GM21529 (cell line): ENCODE measurements at regions not wholly inside any gene's neighbourhood (a gene's known extent, or its start where the extent isn't known, plus 50 kb on each side); places are given as distances from the start of the nearest gene placed in this dataset.

Experiments used
- ATAC-seq: cut with Tn5 transposase; IDR thresholded peaks from one replicate; pipeline ENCODE4 v1.9.1; 2021; ENCODE audit not compliant: unreplicated experiment

- ATAC-seq: no peak
These were observed 222.6 kb downstream of the NUAK1 start for GRCh38 chr12:105915997-105916759.

- no peak for ATAC-seq
These were observed 222.1 kb downstream of the NUAK1 start for GRCh38 chr12:105916760-105917039.

GRCh38 chr12:105920161-105920684 is 218.5 kb downstream of the NUAK1 start:
- ATAC-seq: no peak

DNA sequence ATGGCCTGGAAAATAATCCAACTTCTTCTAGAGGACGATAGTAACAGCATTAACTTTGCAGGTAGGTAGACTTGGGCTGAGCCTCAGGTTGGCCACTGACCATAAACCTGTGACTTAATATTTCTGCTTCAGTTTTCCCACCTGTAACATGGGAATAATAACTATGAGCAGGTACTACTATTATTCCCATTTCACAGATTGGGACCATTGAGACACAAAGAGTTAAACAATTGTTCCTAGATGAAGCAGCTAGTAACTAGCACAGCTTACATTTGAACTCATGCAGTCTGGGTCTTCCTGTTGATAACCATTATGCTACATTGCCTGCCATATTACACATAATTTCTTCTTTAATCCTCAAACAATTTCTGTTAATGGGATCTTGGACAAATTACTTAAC is 217.7 kb downstream of the NUAK1 start:
- no peak for ATAC-seq

DNA sequence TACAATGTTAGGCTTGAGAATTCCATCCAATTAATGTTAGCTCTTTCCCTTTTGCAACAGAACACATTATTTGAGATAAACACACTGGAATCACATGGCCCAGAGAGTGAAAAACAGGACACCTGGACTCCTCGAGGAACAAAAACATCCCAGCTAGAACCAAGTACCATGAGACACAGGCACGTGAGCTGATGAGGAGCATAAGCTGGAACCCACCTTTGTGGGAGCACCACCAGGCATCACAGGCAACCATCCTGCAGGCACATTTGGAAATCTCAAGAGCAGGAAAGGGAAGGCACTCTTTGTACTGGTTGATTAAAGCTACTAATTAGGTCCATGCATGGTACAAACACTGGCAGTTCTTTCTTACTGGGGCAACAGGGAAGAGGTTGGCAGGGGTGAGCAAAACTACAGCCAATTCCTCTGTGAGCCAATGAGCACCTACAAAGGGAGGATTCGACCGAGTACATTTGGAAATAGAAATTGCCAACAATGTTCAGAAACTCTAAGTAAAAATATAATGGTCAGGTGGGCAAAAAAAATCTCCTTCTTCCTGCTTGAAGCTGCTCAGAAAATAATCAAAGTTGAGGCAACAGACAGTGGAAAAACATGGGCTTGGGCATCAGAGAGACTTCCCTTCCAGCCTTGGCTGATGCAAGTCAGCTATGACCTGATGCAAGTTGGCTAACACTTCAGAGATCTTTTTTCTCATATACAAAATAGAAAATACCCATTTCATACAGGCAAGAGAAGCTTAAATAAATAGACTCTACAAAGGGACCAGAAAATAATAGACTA is 216.7 kb downstream of the NUAK1 start:
- ATAC-seq: no peak

GRCh38 chr12:105922670-105923102 is 216.1 kb downstream of the NUAK1 start:
- ATAC-seq: no peak

GRCh38 chr12:105924526-105925208 is 214.1 kb downstream of the NUAK1 start:
- ATAC-seq: no peak

- ATAC-seq: no peak
These were observed 211.2 kb downstream of the NUAK1 start for GRCh38 chr12:105927564-105927963.

DNA sequence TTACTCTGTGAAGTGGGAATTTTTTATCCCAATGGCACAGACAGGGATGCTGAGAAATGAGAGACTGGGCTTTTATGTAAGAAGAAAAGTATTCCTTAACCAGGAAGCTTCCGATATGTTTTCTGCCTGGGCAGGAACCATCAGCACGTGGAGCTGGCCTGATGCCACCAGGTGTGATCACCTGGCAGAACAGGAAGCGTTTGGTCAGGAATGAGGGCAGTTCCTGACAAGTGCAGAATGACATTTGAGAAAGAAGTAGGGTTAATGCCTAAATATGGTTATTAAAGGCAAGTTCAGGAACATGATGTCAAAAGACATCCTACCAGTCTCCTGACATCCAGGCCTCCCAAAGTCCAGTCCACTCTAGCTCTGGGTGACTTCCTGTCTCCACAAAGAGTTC is 210.3 kb downstream of the NUAK1 start:
- ATAC-seq: no peak

- no peak for ATAC-seq
These were observed 209.6 kb downstream of the NUAK1 start for GRCh38 chr12:105929192-105929591.

DNA sequence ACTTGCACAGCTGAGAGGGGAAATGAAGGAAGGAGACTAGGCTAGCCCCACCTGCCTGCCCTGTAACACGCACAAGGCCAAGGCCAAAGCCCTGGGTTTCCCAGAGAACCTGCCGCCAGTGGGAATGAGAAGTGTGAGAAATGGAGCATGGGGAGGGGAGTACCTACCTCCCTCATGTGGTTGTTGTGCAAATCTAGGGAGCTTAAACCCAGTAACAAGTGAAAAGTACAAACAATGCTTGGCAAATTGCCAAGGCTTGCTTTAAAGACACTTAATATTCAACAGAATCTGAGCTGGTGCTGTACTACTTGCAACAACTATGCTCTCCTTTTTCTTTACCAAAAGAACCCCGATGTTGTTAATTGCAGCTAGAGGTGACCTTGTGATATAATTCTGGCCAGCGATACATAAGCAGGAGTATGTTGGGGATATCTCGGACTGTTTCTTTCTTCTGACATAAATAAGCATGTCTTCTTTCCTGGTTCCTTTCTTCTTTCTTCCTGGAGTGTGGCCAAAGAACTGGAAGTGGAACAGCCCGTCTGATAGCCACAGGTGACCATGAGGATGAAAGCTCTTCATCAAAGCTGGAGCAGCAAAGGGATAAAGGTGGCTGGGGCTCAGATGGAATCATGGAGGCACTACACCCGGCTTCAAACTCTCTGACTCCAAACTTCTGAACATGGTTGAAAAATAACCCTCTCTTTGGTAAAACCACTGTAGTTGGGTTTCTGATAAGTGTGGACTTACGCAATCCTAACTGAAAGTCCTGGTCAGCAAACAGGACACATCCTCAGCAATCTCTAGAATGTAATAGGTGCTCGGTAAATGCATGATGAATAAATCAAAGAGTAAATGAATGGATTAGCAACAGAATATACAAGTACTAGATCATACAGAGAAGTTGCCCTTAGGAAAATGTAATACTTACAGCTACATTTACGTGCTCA is 207.9 kb downstream of the NUAK1 start:
- no peak for ATAC-seq

DNA sequence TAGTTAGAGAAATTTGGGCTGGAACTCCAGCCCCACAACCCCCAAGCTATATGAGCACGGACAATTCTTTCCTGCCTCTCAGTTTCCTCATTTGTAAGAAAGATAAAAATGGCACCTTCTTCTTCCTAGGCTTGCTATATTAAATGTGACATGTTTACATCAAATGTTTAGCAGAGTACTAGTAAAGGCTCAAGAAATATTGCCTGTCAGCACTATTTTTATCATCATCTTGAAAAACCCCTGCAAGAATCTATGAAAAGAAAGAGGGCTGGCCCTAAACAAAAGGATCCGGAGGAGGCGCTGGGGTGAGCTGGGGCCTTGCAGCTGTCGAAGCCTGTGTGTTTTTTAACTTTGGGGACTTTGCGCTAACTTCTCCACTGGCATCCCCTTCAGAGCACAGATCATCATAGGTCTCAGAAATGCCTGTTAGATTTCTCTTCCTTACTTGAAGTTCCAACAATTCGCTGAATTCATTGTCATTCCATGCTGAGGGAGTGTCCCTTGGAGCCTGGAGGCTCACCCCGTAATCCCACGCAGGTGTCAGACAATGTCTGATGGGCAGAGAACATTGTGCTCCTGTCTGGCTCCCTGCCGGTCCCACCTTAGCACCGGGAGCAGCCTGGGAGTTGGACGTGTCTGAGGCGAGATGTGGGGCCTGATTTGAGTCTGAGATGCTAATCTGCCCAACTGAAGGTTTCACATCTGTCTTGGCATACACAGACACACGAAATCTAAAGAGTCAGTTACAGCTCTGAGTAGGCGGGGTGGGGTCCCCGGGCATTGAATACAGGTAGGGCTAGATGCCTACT is 206.8 kb downstream of the NUAK1 start:
- ATAC-seq: no peak

DNA sequence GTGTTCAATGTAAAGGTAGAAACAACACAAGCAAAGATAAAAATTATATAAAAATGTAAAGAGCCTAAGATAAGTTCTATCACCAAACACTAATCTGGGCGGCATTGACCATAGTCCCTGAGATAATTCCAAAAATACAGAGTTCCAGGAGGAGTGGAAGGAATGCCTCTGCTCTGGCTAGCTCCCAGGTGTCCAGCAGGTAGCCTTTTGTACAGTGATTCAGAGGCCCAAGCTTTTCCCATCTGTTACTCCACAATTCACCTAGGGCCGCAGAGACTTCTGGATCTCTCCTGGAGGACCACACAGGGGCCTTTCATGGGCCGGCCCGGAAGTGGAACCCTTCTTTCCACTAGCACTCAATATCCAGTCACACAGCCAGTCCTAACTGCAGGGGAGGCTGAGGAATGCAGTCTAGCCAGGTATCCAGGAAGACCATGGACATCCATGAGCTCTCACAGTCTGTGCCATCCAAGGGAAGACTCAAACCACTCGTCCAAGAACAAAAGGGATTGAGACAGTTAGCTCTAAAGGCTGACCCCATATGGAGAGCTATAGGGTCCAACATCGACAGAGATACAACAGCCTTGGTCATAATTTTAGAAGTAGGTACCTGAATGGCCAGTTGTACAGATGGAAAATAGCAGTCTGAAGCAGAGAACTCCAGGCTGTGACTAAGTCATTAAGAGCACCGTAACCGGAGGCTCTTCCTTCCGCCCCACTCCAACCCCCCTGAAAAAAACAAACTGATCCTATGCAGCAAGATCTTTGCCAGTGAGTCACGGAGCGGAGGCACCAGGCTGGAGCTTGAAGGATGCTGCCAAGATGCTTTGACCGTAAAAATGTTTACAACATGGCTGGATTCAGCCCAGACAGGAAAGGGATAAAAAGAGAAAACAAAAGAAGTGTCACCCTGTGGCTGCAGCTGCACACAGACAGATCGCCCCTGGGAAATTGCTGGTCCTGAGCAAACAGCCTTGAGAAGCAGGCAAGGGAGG is 204.8 kb downstream of the NUAK1 start:
- no peak for ATAC-seq

DNA sequence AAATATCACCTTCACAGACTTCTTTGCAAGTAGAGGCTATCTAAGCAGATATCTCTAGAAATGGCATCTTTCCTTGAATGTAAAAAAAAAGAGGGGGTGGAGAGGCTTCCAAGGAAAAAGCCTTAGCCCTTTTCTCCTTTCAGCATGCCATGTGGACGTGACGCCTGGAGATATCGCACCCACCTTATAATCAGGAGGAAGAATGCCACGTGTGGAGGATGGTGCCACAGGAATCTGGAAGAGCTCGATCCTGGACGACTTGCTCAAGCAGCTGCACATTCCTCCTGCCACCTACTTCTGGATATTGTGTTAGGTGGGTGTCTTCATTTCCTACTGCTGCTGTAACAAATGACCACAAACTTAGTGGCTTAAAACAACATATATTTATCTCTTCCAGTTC is 203.6 kb downstream of the NUAK1 start:
- ATAC-seq: no peak

DNA sequence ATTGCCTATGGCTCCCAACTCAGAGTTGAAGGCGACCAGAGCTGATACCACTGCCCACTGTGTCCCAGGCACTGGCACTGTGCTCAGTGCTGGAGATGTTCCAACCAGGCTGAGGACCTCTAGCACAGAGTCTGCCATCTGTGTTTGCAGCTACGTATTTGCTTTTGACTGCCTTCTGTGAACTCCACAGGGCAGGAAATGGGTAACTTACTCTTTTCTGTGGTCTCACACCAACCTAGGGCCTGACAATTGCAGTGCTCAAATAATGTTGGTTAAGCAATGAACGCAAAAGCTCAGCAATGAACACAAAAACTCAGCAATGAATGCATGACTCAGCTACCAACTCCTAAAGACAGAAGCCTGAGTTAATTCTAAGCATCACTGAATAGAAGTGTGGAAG is 202.8 kb downstream of the NUAK1 start:
- ATAC-seq: no peak

DNA sequence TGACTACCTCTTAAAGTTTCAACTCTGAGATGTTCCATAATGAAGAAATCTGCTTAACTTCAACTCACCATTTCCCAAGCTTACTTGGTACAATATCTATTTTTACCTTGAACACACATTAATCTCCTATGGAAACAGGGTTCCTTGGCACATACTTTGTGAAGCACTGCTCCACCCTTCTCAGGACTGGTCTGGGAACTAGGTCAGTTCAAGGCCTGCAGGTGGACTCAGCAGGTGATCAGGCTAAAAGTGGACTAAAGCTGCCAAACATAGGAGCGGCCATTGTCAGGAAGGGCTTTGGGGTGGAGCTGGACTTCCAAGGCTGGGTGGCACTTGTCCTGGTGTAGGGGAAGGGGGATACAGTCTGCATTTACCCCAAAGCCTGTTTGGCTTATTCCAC is 202.3 kb downstream of the NUAK1 start:
- no peak for ATAC-seq

DNA sequence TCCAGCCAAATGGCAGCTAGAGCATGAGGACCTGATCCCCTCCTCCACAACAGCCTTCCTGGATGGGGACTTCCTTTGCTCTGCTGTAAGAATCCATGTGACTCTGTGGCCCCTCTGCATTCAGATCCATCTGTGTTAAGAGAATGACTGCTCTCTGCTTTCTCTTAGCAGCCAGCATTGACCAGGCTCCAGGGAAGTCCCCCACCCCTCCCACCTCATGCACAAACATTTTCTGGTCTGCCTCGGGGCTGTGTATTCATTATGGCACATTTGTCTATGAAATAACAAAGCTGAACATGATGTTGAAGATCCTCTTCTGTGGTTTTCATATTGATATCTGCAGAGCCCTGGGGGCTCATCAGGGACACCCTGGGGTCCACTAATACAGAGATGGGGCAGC is 201.7 kb downstream of the NUAK1 start:
- no peak for ATAC-seq

- ATAC-seq: no peak
These were observed 199.5 kb downstream of the NUAK1 start for GRCh38 chr12:105939181-105939721.
